GM20000 (cell line): ENCODE measurements at regions not wholly inside any gene's neighbourhood (a gene's known extent, or its start where the extent isn't known, plus 50 kb on each side); places are given as distances from the start of the nearest gene placed in this dataset.

Experiments
- DNase-seq: peaks from one replicate; pipeline ENCODE4 v3.0.0; 2012; ENCODE audit warnings: low spot score
- TF ChIP-seq, protein P1 (sequence below): IDR thresholded peaks from 2 replicates; pipeline ENCODE4 v1.5.1; 2012; ENCODE audit warnings: mild to moderate bottlenecking, control low read depth; ENCODE audit errors: extremely low read depth, missing control alignments

- no peak for DNase-seq
- TF ChIP-seq, protein P1, sequence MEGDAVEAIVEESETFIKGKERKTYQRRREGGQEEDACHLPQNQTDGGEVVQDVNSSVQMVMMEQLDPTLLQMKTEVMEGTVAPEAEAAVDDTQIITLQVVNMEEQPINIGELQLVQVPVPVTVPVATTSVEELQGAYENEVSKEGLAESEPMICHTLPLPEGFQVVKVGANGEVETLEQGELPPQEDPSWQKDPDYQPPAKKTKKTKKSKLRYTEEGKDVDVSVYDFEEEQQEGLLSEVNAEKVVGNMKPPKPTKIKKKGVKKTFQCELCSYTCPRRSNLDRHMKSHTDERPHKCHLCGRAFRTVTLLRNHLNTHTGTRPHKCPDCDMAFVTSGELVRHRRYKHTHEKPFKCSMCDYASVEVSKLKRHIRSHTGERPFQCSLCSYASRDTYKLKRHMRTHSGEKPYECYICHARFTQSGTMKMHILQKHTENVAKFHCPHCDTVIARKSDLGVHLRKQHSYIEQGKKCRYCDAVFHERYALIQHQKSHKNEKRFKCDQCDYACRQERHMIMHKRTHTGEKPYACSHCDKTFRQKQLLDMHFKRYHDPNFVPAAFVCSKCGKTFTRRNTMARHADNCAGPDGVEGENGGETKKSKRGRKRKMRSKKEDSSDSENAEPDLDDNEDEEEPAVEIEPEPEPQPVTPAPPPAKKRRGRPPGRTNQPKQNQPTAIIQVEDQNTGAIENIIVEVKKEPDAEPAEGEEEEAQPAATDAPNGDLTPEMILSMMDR, result no peak
Measured at GRCh38 chr2:71829008-71829407, 318.7 kb downstream of the CYP26B1 start.

DNA sequence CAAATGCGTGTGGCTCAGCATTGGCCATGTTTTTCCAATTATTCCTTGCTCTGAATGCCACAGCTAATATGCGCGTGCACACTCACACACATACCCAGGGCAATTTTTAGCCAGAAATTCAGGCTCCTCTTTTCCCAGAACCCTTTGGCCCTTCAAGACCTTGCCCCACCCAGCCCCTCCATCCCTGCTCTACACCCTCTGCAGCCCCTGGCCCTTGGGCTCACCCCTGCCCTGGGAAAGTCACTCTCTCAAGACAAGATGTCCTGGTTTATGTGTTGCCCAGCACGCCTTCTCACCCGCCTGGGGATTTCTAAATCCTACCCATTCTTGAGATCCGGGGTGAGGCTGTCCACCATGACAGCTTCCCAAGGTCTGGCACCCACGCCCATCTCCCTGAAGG, 319.7 kb downstream of the CYP26B1 start:
- DNase-seq, result no peak
- TF ChIP-seq, protein P1, result no peak

DNA sequence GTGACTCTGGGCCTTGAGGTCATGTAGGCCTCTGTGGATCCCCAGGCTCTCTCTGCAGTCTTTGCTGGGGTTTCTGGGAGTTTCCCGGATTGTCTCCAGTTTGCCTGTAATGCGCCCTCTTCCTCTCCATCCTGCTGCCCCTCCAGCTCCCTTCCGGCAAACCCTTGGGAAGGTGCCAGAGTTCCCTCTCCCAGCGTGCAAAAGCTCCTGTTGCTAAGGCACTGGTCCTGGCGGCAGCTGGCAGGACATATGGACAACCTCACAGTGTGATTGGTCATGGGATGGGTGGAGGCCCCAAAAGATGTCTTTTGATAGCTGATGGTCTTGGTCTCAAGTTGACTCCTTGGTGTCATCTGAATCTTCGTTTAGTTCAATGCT, 320.1 kb downstream of the CYP26B1 start:
- DNase-seq, result no peak
- TF ChIP-seq, protein P1, result no peak

GRCh38 chr2:71826826-71827523, 320.7 kb downstream of the CYP26B1 start:
- TF ChIP-seq, protein P1, result no peak
- DNase-seq, result no peak

- TF ChIP-seq, protein P1, result no peak
- no peak for DNase-seq
Measured at GRCh38 chr2:71826299-71826698, 321.4 kb downstream of the CYP26B1 start.

- DNase-seq, result no peak
- TF ChIP-seq, protein P1, result no peak
Measured at GRCh38 chr2:71824436-71824835, 323.2 kb downstream of the CYP26B1 start.

DNA sequence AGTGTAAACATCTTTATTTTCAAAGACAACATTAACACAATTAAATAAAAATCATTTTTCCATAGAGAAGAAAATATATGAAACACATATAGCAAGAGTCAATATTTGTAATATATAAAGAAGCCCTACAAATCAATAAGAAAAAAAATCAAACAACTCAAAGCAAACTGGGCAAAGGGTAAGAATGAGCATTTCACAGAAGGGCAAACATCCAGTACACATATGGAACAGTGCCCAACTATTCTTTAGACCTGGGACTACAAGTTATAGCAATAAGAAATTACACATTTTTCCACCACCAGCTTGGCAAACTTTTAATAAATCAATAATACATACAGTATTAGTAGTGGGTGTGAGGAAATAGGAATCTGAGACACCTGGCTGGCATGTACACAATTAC, 324.1 kb downstream of the CYP26B1 start:
- DNase-seq, result no peak
- TF ChIP-seq, protein P1, result no peak
